Panc1 (cell line): ENCODE measurements at regions not wholly inside any gene's neighbourhood (a gene's known extent, or its start where the extent isn't known, plus 50 kb on each side); places are given as distances from the start of the nearest gene placed in this dataset.
"Not testable (repeated sequence)": the region's sequence is repeated elsewhere in the genome, so short reads cannot be mapped to it uniquely, and the experiment has no call there.

ENCODE experiments used
- ATAC-seq: fragments of 200-7000 bp; cut with Tn5 transposase; 2 replicates; pipeline ENCODE4 v1.9.1; 2020; ENCODE audit warnings: mild to moderate bottlenecking, moderate library complexity
- BruUV-seq: library from RNA; stranded (reverse); fragments of 400-500 nt; replicated peaks from 2 replicates; lab custom pipeline; 2021; lab: Mats Ljungman, UMichigan
- CTCF ChIA-PET: fragments of 300-600 bp; sonication (Branson Sonifier 250); formaldehyde crosslinking; loops from one replicate; lab custom pipeline; 2022; ENCODE audit warnings: antibody characterized with exemption; lab: Charles Lee
- POLR2A ChIA-PET: fragments of 300-600 bp; sonication (Branson Sonifier 250); formaldehyde crosslinking; loops from one replicate; lab custom pipeline; 2022; ENCODE audit warnings: antibody characterized with exemption; lab: Charles Lee
- DNase-seq: peaks from one replicate; pipeline ENCODE4 v3.0.0-alpha.2; 2010; ENCODE audit warnings: low read depth, low spot score
- H3K27ac ChIP-seq: 2 replicates; pipeline ENCODE4 v1.5.1; 2011; ENCODE audit warnings: mild to moderate bottlenecking, low read length, inconsistent platforms
- H3K27me3 ChIP-seq: fragments of 200-500 bp; sonication (Bioruptor generic); 2 replicates; pipeline ENCODE4 v1.6.0; 2014; ENCODE audit warnings: low read length, inconsistent platforms; ENCODE audit not compliant: control insufficient read depth, insufficient read depth
- H3K36me3 ChIP-seq: fragments of 200-500 bp; sonication (Bioruptor generic); 2 replicates; pipeline ENCODE4 v1.5.1; 2014; ENCODE audit warnings: inconsistent platforms, mild to moderate bottlenecking, low read length, moderate library complexity; ENCODE audit not compliant: control insufficient read depth, insufficient read depth
- H3K4me1 ChIP-seq: 2 replicates; pipeline ENCODE4 v1.5.1; 2011; ENCODE audit warnings: inconsistent platforms, mild to moderate bottlenecking, low read length, moderate library complexity; ENCODE audit not compliant: control insufficient read depth, insufficient read depth
- H3K4me3 ChIP-seq, 2 experiments: 2 replicates each; pipeline ENCODE4 v1.5.1; 2011 to 2012; ENCODE audit warnings: low read depth in 2 of 2, low read length in 2 of 2, mild to moderate bottlenecking in 2 of 2, inconsistent platforms in 1 of 2, moderate library complexity in 1 of 2
- H3K9me3 ChIP-seq: fragments of 200-500 bp; sonication (Bioruptor generic); 2 replicates; pipeline ENCODE4 v1.5.1; 2014; ENCODE audit warnings: low read depth, mild to moderate bottlenecking, inconsistent platforms, low read length, moderate library complexity; ENCODE audit not compliant: control insufficient read depth, insufficient read depth
- CTCF ChIP-seq: fragments of 450-650 bp; IDR thresholded peaks from 2 replicates; pipeline ENCODE4 v1.5.1; 2017; ENCODE audit warnings: mild to moderate bottlenecking
- POLR2AphosphoS5 ChIP-seq: IDR thresholded peaks from 2 replicates; pipeline ENCODE4 v1.6.1; 2012; ENCODE audit warnings: mild to moderate bottlenecking, low read depth, low read length, moderate library complexity
- REST ChIP-seq, 2 experiments: IDR thresholded peaks; 2 replicates each; pipeline ENCODE4 v1.6.1; 2011 to 2012; ENCODE audit warnings: low read depth in 2 of 2, control low read depth in 1 of 2, low read length in 1 of 2, mild to moderate bottlenecking in 1 of 2, moderate library complexity in 1 of 2; ENCODE audit not compliant: insufficient read depth in 1 of 2
- SIN3A ChIP-seq: IDR thresholded peaks from 2 replicates; pipeline ENCODE4 v1.6.1; 2012; ENCODE audit warnings: low read depth, mild to moderate bottlenecking, low read length, moderate library complexity, borderline replicate concordance; ENCODE audit not compliant: insufficient read depth
- TCF7L2 ChIP-seq: IDR thresholded peaks from 2 replicates; pipeline ENCODE4 v1.6.1; 2011; ENCODE audit warnings: mild to moderate bottlenecking, low read depth, low read length, inconsistent platforms
- in situ Hi-C: cut with HindIII; loops from 2 replicates; pipeline ENCODE4 v1.10.0; 2016; ENCODE audit warnings: low sequenced_read_pairs, low pct_unique_long_range_greater_than_20kb
- intact Hi-C: fragments of 100-400 bp; cut with micrococcal nuclease; formaldehyde crosslinking; loops from one replicate; pipeline ENCODE4 v1.10.0; 2022; ENCODE audit not compliant: unreplicated experiment

GRCh38 chr1:65027666-65028358, 61.5 kb upstream of the JAK1 start:
- TF ChIP-seq REST (IDR thresholded peaks at IDR 0.05; ENCODE audit: insufficient read depth in 1 of 2, low read depth in 2 of 2, low read length in 1 of 2), result no peak
- no peak for TF ChIP-seq TCF7L2
- no peak for TF ChIP-seq CTCF
- no peak for TF ChIP-seq SIN3A
- no peak for TF ChIP-seq POLR2AphosphoS5
- Histone ChIP-seq H3K4me3 (no peak overlapping the region), H3K36me3 (no peaks in the 10 kb centered on the region), H3K27ac (no peak overlapping the region), H3K4me1 (no peaks in the 10 kb centered on the region), H3K9me3 (no peaks in the 10 kb centered on the region), H3K27me3 (peaks cover 4% of the 10 kb centered on the region; the same call in 1 of the 2 replicates)
- ChIA-PET POLR2A (no interaction called here), CTCF (interaction anchor here (0.6 kb wide), 1 partner anchor 1024 kb away, joined by 3 read pairs; no protein-coding TSS in a partner anchor)
- no TSS peak for BruUV-seq
- in situ Hi-C loops (no loop called here), intact Hi-C loops (no loop called here)
- ATAC-seq (no peak; the same call in 1 of the 2 replicates), DNase-seq (no peak)

- in situ Hi-C loops, BruUV-seq, CTCF ChIA-PET, DNase-seq, H3K36me3 ChIP-seq, intact Hi-C loops, H3K9me3 ChIP-seq, H3K27me3 ChIP-seq, POLR2A ChIA-PET, H3K4me1 ChIP-seq, H3K4me3 ChIP-seq, ATAC-seq, H3K27ac ChIP-seq: not testable (repeated sequence)
Observed at GRCh38 chr1:65029434-65029833, 63.1 kb upstream of the JAK1 start.

- H3K9me3 ChIP-seq, in situ Hi-C loops, H3K27me3 ChIP-seq, H3K4me1 ChIP-seq, H3K27ac ChIP-seq, H3K4me3 ChIP-seq, ATAC-seq, CTCF ChIA-PET, DNase-seq, H3K36me3 ChIP-seq, BruUV-seq, POLR2A ChIA-PET: not testable (repeated sequence)
- intact Hi-C loops, result loop anchor here (10.0 kb wide), 1 partner anchor 140 kb away; no protein-coding TSS in a partner anchor
Observed at GRCh38 chr1:65034879-65035278, 68.5 kb upstream of the JAK1 start.
